H9 (cell line): ENCODE measurements at regions not wholly inside any gene's neighbourhood (a gene's known extent, or its start where the extent isn't known, plus 50 kb on each side); places are given as distances from the start of the nearest gene placed in this dataset.

Source experiments
- DNase-seq: peaks from one replicate; pipeline ENCODE4 v3.0.0-alpha.2; 2017
- H2AFZ ChIP-seq: one replicate; pipeline ENCODE4 v1.6.1; 2013; ENCODE audit warnings: mild to moderate bottlenecking, low read length, control low read depth, moderate library complexity
- H2AK5ac ChIP-seq: 2 replicates; pipeline ENCODE4 v1.6.1; 2013; ENCODE audit warnings: low read length, control low read depth, mixed read lengths; ENCODE audit not compliant: insufficient read length
- H2BK120ac ChIP-seq: one replicate; pipeline ENCODE4 v1.6.1; 2013; ENCODE audit warnings: low read depth, mild to moderate bottlenecking, low read length, control low read depth, inconsistent platforms; ENCODE audit not compliant: poor library complexity, severe bottlenecking
- H2BK12ac ChIP-seq: 2 replicates; pipeline ENCODE4 v1.6.1; 2013; ENCODE audit warnings: low read length, control low read depth, mixed read lengths, low read depth; ENCODE audit not compliant: insufficient read length
- H2BK15ac ChIP-seq: 2 replicates; pipeline ENCODE4 v1.6.1; 2013; ENCODE audit warnings: low read depth, low read length, control low read depth
- H2BK20ac ChIP-seq: one replicate; pipeline ENCODE4 v1.6.1; 2013; ENCODE audit warnings: low read depth, mild to moderate bottlenecking, low read length, control low read depth, inconsistent platforms; ENCODE audit not compliant: poor library complexity, severe bottlenecking
- H2BK5ac ChIP-seq: 2 replicates; pipeline ENCODE4 v1.6.1; 2013; ENCODE audit warnings: low read length, control low read depth, mixed read lengths; ENCODE audit not compliant: insufficient read length
- H3K14ac ChIP-seq: 2 replicates; pipeline ENCODE4 v1.6.1; 2013; ENCODE audit warnings: low read length, control low read depth; ENCODE audit not compliant: insufficient read depth
- H3K18ac ChIP-seq: 2 replicates; pipeline ENCODE4 v1.6.1; 2013; ENCODE audit warnings: low read depth, mild to moderate bottlenecking, mixed read lengths, low read length, control low read depth; ENCODE audit not compliant: insufficient read length
- H3K23ac ChIP-seq: 2 replicates; pipeline ENCODE4 v1.6.1; 2013; ENCODE audit warnings: low read length, control low read depth, mixed read lengths, low read depth; ENCODE audit not compliant: insufficient read length
- H3K23me2 ChIP-seq: 2 replicates; pipeline ENCODE4 v1.6.1; 2013; ENCODE audit warnings: low read depth, mild to moderate bottlenecking, mixed read lengths, low read length, control low read depth; ENCODE audit not compliant: insufficient read length, poor library complexity, severe bottlenecking
- H3K27ac ChIP-seq: 2 replicates; pipeline ENCODE4 v1.5.1; 2013; ENCODE audit warnings: low read length, control low read depth, mixed read lengths, low read depth; ENCODE audit not compliant: insufficient read length
- H3K27me3 ChIP-seq: 2 replicates; pipeline ENCODE4 v1.6.1; 2013; ENCODE audit warnings: low read length, control low read depth, inconsistent platforms; ENCODE audit not compliant: insufficient read depth
- H3K4ac ChIP-seq: 2 replicates; pipeline ENCODE4 v1.6.1; 2013; ENCODE audit warnings: low read depth, mild to moderate bottlenecking, control low read depth, inconsistent platforms, low read length, moderate library complexity
- H3K4me1 ChIP-seq: 2 replicates; pipeline ENCODE4 v1.6.1; 2013; ENCODE audit warnings: low read length, control low read depth, inconsistent platforms; ENCODE audit not compliant: insufficient read depth
- H3K4me2 ChIP-seq: 2 replicates; pipeline ENCODE4 v1.6.1; 2013; ENCODE audit warnings: low read length, control low read depth, mixed read lengths; ENCODE audit not compliant: insufficient read length, insufficient read depth
- H3K56ac ChIP-seq: 2 replicates; pipeline ENCODE4 v1.6.1; 2013; ENCODE audit warnings: low read depth, mild to moderate bottlenecking, mixed read lengths, low read length, control low read depth; ENCODE audit not compliant: insufficient read length
- H3K79me1 ChIP-seq: 2 replicates; pipeline ENCODE4 v1.6.1; 2013; ENCODE audit warnings: low read depth, mild to moderate bottlenecking, moderate library complexity, low read length, control low read depth, inconsistent platforms; ENCODE audit not compliant: insufficient read depth, poor library complexity, severe bottlenecking
- H3K79me2 ChIP-seq: 2 replicates; pipeline ENCODE4 v1.6.1; 2013; ENCODE audit warnings: low read length, control low read depth, inconsistent platforms; ENCODE audit not compliant: insufficient read depth
- H3K9ac ChIP-seq: 2 replicates; pipeline ENCODE4 v1.6.1; 2013; ENCODE audit warnings: low read length, control low read depth, mixed read lengths; ENCODE audit not compliant: insufficient read length; ENCODE audit errors: extremely low read depth
- H3K9me3 ChIP-seq: one replicate; pipeline ENCODE4 v1.6.1; 2013; ENCODE audit warnings: low read depth, low read length, inconsistent platforms; ENCODE audit not compliant: control insufficient read depth
- H3T11ph ChIP-seq: one replicate; pipeline ENCODE4 v1.6.1; 2013; ENCODE audit warnings: mild to moderate bottlenecking, low read length, control low read depth, inconsistent platforms
- H4K20me1 ChIP-seq: one replicate; pipeline ENCODE4 v1.6.1; 2013; ENCODE audit not compliant: control insufficient read depth, insufficient read length, insufficient read depth
- H4K5ac ChIP-seq: 2 replicates; pipeline ENCODE4 v1.6.1; 2013; ENCODE audit warnings: low read depth, mild to moderate bottlenecking, mixed read lengths, low read length, control low read depth; ENCODE audit not compliant: insufficient read length
- H4K8ac ChIP-seq: replicated peaks from 2 replicates; pipeline ENCODE4 v1.6.1; 2013; ENCODE audit warnings: low read length, control low read depth, mixed read lengths, low read depth; ENCODE audit not compliant: insufficient read length
- H4K91ac ChIP-seq: 2 replicates; pipeline ENCODE4 v1.6.1; 2013; ENCODE audit warnings: low read depth, mild to moderate bottlenecking, moderate library complexity, mixed read lengths, low read length, control low read depth; ENCODE audit not compliant: insufficient read length
- H3K27ac Mint-ChIP-seq, 3 experiments: 2 replicates in 2 of 3; 3 replicates in 1 of 3; pipeline ENCODE4 v1.8.0; 2020 to 2021; ENCODE audit warnings: mixed read lengths in 3 of 3, mild to moderate bottlenecking in 1 of 3, moderate library complexity in 1 of 3
- H3K27me3 Mint-ChIP-seq: 2 replicates; pipeline ENCODE4 v1.8.0; 2021; ENCODE audit warnings: low read depth, mild to moderate bottlenecking, moderate library complexity, mixed read lengths
- H3K36me3 Mint-ChIP-seq, 3 experiments: 2 replicates in 2 of 3; 3 replicates in 1 of 3; pipeline ENCODE4 v1.8.0; 2020 to 2021; ENCODE audit warnings: low read depth in 3 of 3, mixed read lengths in 3 of 3; ENCODE audit not compliant: insufficient read depth in 1 of 3
- H3K4me1 Mint-ChIP-seq, 2 experiments: 2 replicates each; pipeline ENCODE4 v1.8.0; 2020; ENCODE audit warnings: mixed read lengths in 2 of 2
- H3K4me3 Mint-ChIP-seq, 2 experiments: 2 replicates in 1 of 2; 3 replicates in 1 of 2; pipeline ENCODE4 v1.8.0; 2020 to 2021; ENCODE audit warnings: mild to moderate bottlenecking in 2 of 2, mixed read lengths in 2 of 2, moderate library complexity in 1 of 2
- H3K9me3 Mint-ChIP-seq, 2 experiments: 2 replicates in 1 of 2; 3 replicates in 1 of 2; pipeline ENCODE4 v1.8.0; 2020; ENCODE audit warnings: mild to moderate bottlenecking in 2 of 2, mixed read lengths in 2 of 2, moderate library complexity in 1 of 2
- WGBS: extraction: QIAGEN DNeasy Blood & Tissue Kit; methylation state at CpG from one replicate; pipeline ENCODE4 v1.1.7; 2013; ENCODE audit warnings: missing lambda C conversion rate, low lambda C conversion rate, mixed read lengths; ENCODE audit not compliant: insufficient read length; ENCODE audit errors: extremely low coverage; 5-methylcytosine and 5-hydroxymethylcytosine counted together
- TF ChIP-seq, protein P1 (sequence below): fragments of 200-600 bp; sonication (generic); conservative IDR thresholded peaks from 3 replicates; pipeline ENCODE4 v1.8.0; 2021; ENCODE audit warnings: antibody characterized with exemption, mild to moderate bottlenecking

DNA sequence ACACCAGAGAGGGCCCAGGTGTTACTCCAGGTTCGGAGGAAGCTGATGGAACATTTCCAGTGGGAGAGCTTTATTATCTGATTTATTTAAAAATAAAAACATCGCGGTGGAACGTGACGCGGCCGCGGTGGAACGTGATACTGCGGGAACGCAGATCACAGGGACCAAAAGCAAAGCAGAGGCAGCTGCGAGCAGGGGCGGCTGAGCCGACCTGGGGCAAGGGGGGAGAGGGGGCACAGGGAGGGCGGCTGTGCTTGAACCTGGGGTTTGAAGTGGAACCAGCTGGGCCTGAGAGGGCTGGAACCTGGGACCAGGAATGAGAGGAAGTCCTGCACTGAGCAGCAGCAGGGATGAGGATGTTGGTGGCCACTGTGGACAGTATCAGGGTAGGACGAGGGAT is 583.5 kb upstream of the SALL3 start:
- Histone ChIP-seq H3K23ac (no peak overlapping the region), H4K8ac (no peak overlapping the region), H2BK12ac (no peak overlapping the region), H3K79me1 (no peaks in the 10 kb centered on the region), H4K5ac (no peak overlapping the region), H3K14ac (no peak overlapping the region), H3K9ac (no peak overlapping the region), H3K27ac (no peak overlapping the region), H3K4me1 (no peaks in the 10 kb centered on the region), H3K27me3 (no peaks in the 10 kb centered on the region), H3K56ac (no peak overlapping the region), H4K20me1 (no peaks in the 10 kb centered on the region), H2BK20ac (no peak overlapping the region), H3K4ac (no peak overlapping the region), H3K9me3 (no peaks in the 10 kb centered on the region), H2AK5ac (no peak overlapping the region), H4K91ac (no peak overlapping the region), H3K18ac (no peak overlapping the region), H3K4me2 (no peak overlapping the region), H2BK5ac (no peak overlapping the region), H2BK120ac (no peak overlapping the region), H3T11ph (no peak overlapping the region), H3K23me2 (no peaks in the 10 kb centered on the region), H2AFZ (no peak overlapping the region), H3K79me2 (no peaks in the 10 kb centered on the region), H2BK15ac (no peak overlapping the region)
- H3K4me3 Mint-ChIP-seq, result no peak overlapping the region
- DNase-seq, result no peak
- H3K27ac Mint-ChIP-seq, result no peak overlapping the region
- no peaks in the 10 kb centered on the region; the same call in 1 of the 2 replicates for H3K27me3 Mint-ChIP-seq
- H3K36me3 Mint-ChIP-seq, result no peaks in the 10 kb centered on the region
- peaks cover 0 to 6% of the 10 kb centered on the region in 2 experiments; a peak in 2 of 4 replicates for H3K4me1 Mint-ChIP-seq
- peaks cover 0 to 7% of the 10 kb centered on the region in 2 experiments; a peak in 1 of 5 replicates for H3K9me3 Mint-ChIP-seq
- no CpG with 5 or more reads among the region's 16 CpGs for WGBS
- TF ChIP-seq, protein P1, sequence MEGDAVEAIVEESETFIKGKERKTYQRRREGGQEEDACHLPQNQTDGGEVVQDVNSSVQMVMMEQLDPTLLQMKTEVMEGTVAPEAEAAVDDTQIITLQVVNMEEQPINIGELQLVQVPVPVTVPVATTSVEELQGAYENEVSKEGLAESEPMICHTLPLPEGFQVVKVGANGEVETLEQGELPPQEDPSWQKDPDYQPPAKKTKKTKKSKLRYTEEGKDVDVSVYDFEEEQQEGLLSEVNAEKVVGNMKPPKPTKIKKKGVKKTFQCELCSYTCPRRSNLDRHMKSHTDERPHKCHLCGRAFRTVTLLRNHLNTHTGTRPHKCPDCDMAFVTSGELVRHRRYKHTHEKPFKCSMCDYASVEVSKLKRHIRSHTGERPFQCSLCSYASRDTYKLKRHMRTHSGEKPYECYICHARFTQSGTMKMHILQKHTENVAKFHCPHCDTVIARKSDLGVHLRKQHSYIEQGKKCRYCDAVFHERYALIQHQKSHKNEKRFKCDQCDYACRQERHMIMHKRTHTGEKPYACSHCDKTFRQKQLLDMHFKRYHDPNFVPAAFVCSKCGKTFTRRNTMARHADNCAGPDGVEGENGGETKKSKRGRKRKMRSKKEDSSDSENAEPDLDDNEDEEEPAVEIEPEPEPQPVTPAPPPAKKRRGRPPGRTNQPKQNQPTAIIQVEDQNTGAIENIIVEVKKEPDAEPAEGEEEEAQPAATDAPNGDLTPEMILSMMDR, result no peak
